Epithelial cell of esophagus (primary cell): ENCODE measurements at regions not wholly inside any gene's neighbourhood (a gene's known extent, or its start where the extent isn't known, plus 50 kb on each side); places are given as distances from the start of the nearest gene placed in this dataset.
"Not testable (repeated sequence)": the region's sequence is repeated elsewhere in the genome, so short reads cannot be mapped to it uniquely, and the experiment has no call there.

ENCODE experiments used
- DNase-seq: peaks from one replicate; pipeline ENCODE4 v3.0.0; 2010; ENCODE audit warnings: low read depth
- H3K4me3 ChIP-seq: 2 replicates; pipeline ENCODE4 v1.5.1; 2011; ENCODE audit warnings: mild to moderate bottlenecking, low read length, control low read depth
- CTCF ChIP-seq: IDR thresholded peaks from 2 replicates; pipeline ENCODE4 v1.5.1; 2011; ENCODE audit warnings: low read depth, mild to moderate bottlenecking, low read length, control low read depth, inconsistent platforms; ENCODE audit not compliant: insufficient read depth; ENCODE audit errors: missing control alignments

- no peak for TF ChIP-seq CTCF
- no peak for DNase-seq
- H3K4me3 ChIP-seq: no peak overlapping the region
These were observed 145.9 kb upstream of the TBX3 start for GRCh38 chr12:114829833-114830232.

GRCh38 chr12:114829244-114829643 lies 145.3 kb upstream of the TBX3 start:
- H3K4me3 ChIP-seq, DNase-seq: not testable (repeated sequence)

GRCh38 chr12:114827461-114827860 lies 143.5 kb upstream of the TBX3 start:
- no peak for TF ChIP-seq CTCF
- H3K4me3 ChIP-seq: no peak overlapping the region
- DNase-seq: no peak

GRCh38 chr12:114826244-114826643 lies 142.3 kb upstream of the TBX3 start:
- TF ChIP-seq CTCF: no peak
- H3K4me3 ChIP-seq: no peak overlapping the region
- DNase-seq: no peak

- no peak for DNase-seq
- no peak for TF ChIP-seq CTCF
- no peak overlapping the region for H3K4me3 ChIP-seq
These were observed 139.7 kb upstream of the TBX3 start for GRCh38 chr12:114823724-114824123.

DNA sequence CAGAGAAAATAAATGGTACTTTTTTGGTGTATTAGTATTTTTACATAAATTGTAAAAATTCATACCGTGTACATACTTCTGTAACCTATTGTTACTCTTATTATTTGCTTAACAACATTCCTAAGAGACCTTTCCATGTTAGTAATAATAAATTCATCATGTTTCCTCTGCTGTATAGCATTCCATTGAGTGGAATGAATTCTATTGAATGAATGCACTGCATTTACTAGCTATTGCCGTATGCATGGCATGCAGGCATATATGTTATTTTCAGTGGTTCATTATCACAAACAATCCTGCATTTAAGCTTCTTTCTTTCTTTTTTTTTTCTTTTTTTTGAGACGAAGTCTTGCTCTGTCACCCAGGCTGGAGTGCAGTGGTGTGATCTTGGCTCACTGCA lies 137.6 kb upstream of the TBX3 start:
- no peak for TF ChIP-seq CTCF
- no peak overlapping the region for H3K4me3 ChIP-seq
- no peak for DNase-seq

- H3K4me3 ChIP-seq: no peak overlapping the region
- DNase-seq: no peak
- TF ChIP-seq CTCF: no peak
These were observed 136.8 kb upstream of the TBX3 start for GRCh38 chr12:114820796-114821195.
